IPS DF 4.7 (cell line): ENCODE measurements at regions not wholly inside any gene's neighbourhood (a gene's known extent, or its start where the extent isn't known, plus 50 kb on each side); places are given as distances from the start of the nearest gene placed in this dataset.

ENCODE experiments used
- DNase-seq: peaks from one replicate; pipeline ENCODE4 v3.0.0-alpha.2; 2013; ENCODE audit warnings: low spot score; ENCODE audit errors: extremely low read depth

DNA sequence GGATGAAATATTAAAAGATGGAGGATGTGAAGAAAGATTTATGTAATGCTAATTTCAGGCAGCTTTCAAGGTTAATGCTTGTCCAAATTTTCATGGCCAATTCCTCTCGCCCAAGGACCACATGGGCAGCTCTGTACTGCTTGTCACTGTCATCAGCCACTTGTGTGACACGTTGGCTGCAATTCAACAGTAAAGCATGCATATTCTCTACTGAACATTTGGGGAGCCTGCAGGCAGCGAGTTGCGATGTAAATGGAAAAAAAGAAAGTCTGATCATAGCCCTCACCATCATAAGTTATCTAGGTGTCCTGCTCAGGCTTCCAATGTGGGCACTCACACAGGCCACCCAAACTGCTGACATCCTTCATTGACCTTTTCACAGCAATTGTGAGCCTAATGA lies 1026.8 kb upstream of the NR2F2 start:
- no peak for DNase-seq

DNA sequence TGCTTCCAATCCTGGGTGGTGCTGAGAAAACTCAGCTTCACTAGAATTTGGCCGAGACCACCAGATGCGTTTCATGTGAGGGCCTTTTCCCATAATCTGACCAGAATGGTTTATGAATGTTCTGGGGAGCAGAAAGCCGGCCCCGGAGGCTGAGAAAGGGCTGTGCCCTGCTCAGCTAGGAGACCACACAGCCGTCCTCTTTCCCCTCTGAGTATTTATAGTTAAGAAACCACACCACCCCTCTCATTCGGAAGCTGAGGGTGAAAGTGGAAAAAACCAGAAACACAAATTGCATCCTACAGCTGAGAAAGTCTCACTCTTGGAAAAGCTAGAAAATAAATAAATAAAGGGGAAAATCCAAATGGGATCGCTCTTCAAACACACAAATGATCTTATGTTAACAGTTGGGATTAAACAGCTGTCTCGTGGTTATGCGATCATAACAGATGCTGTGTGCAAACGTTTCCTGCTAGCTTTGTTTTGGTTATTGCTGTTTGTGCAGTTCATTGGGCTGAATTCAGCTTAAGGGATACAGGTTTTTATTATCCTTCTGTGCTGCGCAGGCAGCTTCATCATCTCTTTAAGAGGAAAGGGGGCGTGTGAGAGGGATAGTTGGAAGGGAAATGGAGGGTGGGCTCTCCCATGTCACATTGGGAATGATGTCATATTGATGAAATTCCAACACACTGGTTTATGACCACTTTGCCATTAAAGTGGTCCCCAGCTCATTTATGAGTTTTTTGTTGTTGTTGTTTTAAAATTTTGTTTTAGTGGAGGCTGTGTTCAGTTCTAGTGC lies 1026.2 kb upstream of the NR2F2 start:
- DNase-seq: no peak

DNA sequence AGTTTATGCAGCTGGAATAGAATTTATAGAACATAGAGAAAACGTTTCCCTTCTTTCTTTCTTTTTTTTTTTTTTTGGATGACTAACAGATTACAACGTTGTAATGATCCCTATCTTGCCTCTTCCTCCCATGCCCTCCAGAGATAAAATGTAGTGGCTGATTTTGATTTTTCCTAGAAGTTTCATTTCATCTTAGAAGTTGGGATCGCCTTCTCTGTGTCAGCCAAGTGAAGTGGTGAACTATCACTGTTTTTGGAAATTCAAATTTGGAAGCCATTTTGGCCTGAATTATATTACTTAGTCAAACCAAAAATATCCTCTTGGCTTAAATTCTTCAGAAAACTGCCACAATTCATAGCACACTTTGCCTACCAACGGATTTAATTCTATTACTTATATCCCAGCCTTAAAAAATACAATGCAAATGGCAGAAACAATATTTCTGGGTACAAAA lies 1025.5 kb upstream of the NR2F2 start:
- DNase-seq: no peak

- no peak for DNase-seq
These were observed 1023.4 kb upstream of the NR2F2 start for GRCh38 chr15:95307115-95307514.

DNA sequence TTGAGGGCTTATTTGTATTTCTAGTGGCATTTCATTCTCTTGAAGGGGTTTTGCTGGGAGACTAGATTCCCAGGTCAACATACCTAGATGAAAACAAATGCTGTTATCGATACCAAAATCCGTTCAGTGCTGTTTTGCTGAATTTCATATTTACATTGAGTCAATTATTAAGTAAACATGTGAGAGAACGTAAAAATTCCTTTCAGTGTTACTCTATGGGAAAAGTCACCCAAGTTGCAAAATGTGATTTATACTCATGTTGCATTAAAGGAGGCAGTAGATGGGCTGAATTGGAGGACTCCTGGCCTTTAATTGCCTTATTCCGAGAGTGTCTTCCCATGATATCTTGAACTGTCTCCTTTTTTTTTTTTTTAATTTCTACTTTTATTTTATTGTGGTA lies 1011.3 kb upstream of the NR2F2 start:
- DNase-seq: no peak

GRCh38 chr15:95323796-95324195 lies 1006.7 kb upstream of the NR2F2 start:
- DNase-seq: no peak

- no peak for DNase-seq
These were observed 1005.8 kb upstream of the NR2F2 start for GRCh38 chr15:95324656-95325055.

DNA sequence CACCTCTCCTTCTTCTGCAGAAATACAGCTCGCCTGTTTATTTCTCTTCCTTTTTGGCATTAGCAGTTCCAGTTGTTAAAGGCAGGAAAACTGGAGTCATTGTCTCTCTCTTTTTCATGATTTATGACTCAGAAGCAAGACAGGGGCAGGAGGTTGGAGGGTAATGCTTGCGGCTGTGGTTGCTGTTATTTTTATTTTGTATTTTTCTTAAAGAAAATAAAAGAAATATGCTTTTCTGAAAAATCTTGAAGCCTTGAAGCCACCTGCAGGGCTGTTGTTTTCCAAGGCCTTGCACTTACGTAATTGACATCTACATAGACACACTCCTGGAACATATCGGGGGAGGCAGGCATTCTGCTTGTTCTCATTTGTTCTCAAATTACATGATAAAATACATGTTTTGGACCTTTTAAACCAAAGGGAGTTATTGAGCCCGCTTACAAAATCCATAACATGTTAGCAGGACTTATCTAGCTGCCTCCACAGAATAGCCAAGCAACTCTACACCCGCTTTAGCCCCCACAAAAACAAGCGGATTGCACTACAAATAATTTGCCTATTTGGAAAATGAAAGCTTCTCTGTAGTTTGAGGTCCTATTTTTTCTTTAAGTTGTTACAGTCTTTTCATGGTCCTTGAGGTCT lies 1004.6 kb upstream of the NR2F2 start:
- no peak for DNase-seq

DNA sequence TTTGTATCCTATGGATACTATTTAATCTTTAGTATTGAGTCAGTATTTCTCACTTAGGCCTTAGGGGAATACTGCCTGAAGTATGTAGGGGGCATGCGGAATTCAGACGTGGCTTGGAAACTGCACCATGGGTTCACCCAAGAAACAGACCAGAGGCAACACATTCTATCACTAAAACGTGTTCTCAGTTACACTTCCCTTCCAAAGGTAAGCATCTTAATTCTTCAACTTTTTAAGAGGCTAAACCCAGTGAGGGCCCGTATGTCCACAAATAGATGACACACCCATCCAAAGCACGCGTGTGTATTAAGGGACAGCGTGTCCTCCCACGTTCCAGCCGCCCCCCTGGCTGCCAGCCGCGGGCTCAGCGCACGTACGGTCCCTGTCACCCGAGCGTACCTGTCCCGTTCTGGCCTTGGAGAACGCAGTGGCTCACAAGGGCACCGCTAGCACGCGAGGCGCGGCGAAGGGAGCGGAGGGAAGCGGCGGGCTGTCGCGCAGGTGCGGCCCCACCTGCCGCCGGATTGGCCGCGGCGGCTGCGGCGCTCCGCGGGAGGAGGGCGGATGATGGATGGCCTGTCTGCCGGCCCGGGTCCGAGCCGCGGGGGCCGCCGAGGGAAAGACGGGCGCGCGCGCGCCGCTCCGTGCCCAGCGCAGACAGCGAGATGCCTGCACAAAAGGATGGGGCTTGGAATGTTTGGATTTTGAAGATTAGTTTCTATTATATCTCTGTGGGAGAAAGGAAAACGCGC lies 1003.9 kb upstream of the NR2F2 start:
- no peak for DNase-seq

DNA sequence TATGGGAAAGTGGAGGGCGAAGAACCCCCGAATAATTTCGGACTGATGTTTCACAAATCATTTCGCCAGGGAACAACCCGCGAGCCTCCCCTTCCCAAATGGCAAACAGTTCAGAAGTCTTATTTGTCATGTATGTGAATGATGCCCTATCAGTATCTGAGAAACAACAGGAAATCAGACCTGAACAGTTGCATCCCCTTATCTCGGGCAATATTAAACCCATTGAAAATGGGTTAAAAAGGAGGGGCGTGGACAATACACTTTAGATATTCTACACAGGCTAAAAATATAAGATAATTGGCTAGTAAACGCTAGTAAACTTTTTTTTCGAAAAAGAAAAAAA lies 1003.3 kb upstream of the NR2F2 start:
- DNase-seq: no peak

- no peak for DNase-seq
These were observed 1002.8 kb upstream of the NR2F2 start for GRCh38 chr15:95327661-95328060.

GRCh38 chr15:95328559-95328958 lies 1001.9 kb upstream of the NR2F2 start:
- DNase-seq: no peak

- DNase-seq: no peak
These were observed 1001.1 kb upstream of the NR2F2 start for GRCh38 chr15:95329362-95329761.

DNA sequence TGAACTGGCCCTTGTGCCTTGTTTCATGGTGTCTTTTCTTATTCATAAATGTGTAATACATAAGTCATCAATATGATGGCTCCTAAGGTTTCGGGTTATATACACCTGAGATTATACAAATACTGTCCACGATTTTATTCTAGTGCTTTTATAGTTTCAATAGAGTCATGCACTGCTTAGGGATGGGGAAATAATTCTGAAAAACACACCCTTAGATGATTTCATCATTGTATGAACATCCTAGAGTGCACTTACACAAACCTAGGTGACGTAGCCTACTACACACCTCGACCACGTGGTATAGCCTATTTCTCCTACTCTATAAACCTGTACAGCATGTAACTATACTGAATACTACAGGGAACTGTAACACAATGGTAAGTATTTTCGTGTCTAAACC lies 988.8 kb upstream of the NR2F2 start:
- no peak for DNase-seq

GRCh38 chr15:95345867-95346266 lies 984.6 kb upstream of the NR2F2 start:
- no peak for DNase-seq

DNA sequence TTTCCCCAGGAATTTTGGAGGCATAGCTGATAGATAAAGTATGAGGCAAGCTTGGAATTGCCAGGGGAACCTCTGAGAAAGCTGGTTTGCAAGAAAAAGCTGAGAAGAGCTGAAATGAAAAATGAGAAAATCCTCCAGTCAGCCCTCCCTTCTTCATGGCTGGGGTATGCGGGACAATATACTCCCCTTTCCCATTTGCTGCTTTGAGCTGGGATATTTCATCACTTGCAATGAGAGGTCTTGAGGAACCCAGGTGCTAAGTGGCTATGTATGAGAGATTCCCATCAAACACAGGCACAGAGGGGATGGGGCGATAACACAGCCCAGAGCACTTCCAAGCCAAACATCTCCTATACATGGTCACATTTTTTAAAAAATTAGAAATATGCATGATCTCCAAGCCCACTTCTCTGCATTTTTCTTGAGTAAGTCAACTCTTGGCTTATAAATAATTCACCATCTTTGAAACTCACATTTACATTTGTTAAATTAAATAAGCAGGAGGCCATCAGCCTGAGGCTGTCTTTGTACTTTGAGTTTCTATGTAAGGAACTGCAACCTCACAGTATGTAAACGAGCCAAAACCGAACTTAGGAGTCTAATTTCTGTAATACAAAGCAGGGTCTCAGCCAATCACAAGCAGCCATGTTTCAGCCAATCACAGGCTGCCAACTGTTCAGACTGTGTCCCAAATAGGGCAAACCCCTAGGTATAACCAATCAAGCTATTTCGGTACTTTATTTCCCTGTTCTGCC lies 983.6 kb upstream of the NR2F2 start:
- no peak for DNase-seq

DNA sequence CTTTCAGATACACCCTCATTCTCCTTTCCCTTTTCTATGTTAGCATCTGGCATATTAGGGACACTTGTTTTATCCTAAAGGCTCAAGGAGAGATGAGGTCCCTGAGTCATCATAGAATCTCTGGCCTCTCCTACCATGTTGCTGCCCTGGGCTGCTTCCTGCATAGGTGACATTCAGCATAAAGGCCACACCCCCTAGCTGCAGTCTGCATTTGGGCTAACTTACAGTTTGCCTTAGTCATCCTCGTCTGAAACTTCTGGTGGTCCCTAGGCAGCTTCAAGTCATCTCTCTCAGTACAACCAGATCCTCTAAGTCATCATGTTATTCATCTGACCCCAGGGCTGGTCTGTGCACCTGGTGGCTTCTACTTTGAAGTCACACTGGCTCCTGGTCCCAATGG lies 982.7 kb upstream of the NR2F2 start:
- DNase-seq: no peak

DNA sequence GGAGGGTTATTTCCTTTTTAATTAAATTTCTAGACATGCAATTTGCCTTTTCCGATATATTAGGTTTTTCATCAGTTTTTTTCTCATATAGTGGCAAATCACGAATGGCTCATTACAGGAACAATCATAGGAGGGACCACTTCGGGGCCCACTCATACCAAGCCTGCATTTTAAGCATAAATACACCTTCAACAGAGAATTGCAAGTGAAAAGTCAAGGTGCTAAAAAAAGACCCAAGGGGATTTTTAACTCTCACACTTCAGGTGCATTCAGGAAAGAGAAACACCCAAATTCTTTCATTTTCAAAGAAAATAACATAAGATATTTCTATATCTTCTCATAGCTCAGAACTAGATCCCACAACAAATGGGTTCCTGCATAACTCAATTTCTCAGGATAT lies 979.6 kb upstream of the NR2F2 start:
- DNase-seq: no peak

DNA sequence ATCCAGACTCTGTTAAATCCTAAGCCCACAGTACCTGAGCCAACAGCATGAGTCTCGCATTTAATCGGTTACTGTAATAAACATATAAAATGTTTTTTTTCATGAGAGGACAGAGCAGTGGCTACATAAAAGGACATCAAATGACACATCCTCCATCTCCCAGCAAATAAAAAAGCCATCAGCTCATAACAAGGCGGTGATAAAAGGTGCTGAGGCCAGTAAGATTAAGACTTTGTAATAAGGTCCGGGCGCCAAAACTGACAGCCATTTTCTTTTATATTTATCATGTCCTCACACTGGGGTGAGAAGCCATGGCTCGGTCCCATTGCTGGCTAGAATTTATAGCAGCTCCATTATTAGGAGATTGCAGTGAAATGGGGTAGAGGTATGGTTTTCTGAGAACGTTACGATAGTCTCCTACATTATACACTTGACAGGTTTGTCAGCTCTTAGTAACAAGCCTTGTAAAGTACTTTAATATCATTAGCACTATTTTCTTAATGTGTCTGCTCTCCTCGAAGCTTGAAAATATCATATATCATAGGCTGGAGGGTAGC lies 977.8 kb upstream of the NR2F2 start:
- DNase-seq: no peak

DNA sequence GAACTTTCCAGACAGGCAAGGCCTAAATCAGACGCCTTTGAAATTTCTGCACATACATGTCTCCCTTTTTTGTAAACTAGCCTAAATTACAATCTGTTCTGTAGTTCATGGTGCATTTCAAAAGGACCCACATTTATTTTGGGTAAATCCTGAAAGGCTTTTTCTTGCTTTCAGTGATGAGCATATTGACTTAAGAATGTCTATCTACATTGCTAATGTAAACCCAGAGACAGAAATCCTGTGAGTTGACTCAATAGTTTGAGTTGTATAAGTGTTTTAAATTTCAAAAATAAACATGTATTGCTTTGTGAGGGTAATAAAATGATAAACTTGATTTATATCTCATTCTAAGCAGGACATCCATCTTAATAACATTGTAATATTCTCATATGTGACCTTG lies 977.0 kb upstream of the NR2F2 start:
- no peak for DNase-seq

DNA sequence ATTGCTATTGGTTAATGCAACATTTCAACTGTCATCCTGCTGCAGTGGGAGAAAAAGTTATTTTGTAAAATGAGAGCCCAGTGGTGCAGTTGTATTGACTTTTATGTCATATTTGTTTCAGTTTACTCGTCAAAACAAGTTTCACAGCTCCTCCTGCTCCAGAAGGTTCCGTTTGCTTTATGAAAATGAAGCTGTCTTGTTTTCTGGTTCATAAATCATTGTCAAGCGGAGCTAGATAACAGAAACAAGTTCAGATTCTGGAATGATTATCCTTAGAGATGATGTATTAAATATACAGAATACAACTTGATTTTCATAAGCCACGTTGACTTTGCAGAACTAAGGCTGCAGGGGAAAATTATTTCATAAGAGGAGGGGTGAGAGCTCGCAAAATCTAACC lies 970.5 kb upstream of the NR2F2 start:
- DNase-seq: no peak
